Dedifferentiated amniotic fluid mesenchymal stem cell (primary cell): ENCODE measurements at regions not wholly inside any gene's neighbourhood (a gene's known extent, or its start where the extent isn't known, plus 50 kb on each side); places are given as distances from the start of the nearest gene placed in this dataset.
"Not testable (repeated sequence)": the region's sequence is repeated elsewhere in the genome, so short reads cannot be mapped to it uniquely, and the experiment has no call there.

ENCODE experiments used
- DNase-seq: peaks from one replicate; pipeline ENCODE4 v3.0.0-alpha.2; 2016; ENCODE audit errors: extremely low spot score

GRCh38 chr4:95779447-95779846 is 60.4 kb upstream of the PDHA2 start:
- no peak for DNase-seq

GRCh38 chr4:95778666-95779065 is 61.2 kb upstream of the PDHA2 start:
- DNase-seq = no peak

GRCh38 chr4:95770605-95771004 is 69.3 kb upstream of the PDHA2 start:
- DNase-seq = not testable (repeated sequence)

- no peak for DNase-seq
Observed at GRCh38 chr4:95764961-95765360, 74.9 kb upstream of the PDHA2 start.

DNA sequence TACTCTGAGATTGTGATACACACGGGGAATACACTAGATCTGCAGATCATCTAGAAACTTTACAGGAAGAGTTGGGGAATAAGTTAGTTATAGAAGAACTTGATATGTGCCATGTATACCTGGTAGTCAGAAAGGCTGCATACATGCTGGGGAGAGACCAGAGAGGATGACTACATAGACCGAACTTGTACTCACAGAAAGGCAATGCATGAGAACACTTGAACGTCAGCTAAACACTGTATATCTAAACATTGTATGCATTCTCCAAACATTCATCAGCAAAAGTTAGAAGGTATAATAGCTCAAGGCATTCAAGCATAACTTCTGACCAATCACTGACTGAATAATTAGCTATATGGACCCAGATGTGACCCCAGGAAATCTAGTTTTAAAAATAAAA is 78.0 kb upstream of the PDHA2 start:
- DNase-seq = no peak

DNA sequence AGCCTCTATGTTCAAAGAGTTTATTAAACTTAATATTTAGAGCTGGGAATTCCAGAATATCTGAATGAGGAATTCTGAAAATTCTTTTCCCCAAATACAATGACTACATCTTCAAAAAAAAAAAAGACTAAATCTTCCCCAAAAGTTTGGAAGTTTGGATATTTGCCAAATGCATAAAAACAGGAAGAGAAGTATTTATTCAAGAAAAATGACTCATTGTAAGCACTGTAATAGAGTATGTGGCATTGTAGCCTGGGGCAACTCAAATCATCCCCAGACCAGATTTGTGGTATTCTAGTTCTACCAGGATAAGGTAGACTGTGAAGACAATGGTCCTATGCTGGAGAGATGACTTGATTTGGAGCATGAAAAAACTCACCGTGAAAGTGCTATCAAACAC is 78.5 kb upstream of the PDHA2 start:
- peak; percentile 80 for DNase-seq

DNA sequence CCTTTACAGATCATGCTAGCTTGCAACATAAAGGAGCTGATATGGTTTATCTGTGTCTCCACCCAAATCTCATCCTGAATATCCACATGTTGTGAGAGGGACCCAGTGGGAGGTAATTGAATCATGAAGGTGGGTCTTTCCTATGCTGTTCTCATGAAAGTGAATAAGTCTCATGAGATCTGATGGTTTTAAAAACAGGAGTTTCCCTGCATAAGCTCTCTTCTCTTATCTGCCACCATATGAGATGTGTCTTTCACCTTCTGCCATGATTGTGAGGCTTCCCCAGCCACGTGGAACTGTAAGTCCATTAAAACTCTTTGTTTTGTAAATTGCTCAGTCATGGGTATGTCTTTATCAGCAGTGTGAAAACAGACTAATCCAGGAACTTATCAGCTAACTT is 79.2 kb upstream of the PDHA2 start:
- not testable (repeated sequence) for DNase-seq

DNA sequence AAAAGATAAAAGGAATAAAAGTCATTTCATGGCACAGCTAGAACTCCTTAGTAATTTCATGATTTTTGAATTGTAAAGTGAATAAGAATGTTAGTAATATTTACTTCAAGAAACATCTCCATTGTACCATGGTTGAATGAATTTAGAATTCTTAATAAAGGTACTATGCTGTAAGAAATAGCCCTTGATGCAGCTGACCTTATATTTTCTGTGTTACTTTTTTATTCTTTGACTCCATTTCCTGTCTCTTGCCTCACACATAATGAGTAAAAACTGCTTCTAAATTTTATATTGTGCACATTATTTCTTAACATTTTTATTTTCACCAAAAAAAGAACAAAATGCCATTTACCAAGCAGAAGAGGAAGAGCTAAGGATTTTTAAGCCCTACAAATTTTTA is 81.9 kb upstream of the PDHA2 start:
- DNase-seq = no peak

DNA sequence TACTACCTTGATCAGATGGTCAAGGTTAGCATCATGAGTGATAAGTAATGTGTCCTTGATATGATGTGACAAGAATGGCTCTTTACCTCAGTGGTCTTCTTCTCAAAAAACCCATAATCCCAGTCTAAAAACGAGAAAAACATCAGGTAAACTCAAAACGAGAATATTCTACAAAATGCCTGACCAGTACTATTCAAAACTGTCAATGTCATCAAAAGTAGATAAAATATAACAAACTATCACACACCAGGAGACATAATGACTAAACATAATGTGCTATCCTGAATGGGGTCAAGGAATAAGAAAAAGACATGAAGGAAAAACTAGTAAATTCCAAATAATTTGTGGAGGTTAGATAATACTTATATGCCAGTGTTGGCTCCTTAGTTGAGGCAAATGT is 85.2 kb upstream of the PDHA2 start:
- DNase-seq = no peak

GRCh38 chr4:95749204-95749603 is 90.7 kb upstream of the PDHA2 start:
- DNase-seq = no peak

DNA sequence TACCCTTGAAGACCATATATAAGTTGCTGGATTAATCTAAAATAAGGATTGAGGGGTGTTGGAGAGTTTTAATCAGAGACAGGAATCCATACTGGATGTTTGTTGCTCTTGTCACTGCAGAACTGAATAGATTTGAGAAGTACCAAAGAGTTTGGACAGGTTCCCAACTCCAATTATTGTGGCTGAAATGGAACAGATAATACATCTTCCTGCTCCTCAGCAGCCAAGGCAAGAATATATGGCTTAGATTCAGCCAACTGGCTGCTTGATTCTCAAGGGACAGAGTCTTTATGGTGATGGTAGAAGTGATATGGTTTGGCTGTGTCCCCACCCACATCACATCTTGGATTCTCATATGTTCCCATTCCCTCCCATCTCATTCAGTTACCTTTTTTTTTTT is 97.0 kb upstream of the PDHA2 start:
- no peak for DNase-seq

GRCh38 chr4:95742179-95742578 is 97.7 kb upstream of the PDHA2 start:
- no peak for DNase-seq

GRCh38 chr4:95732061-95732460 is 107.8 kb upstream of the PDHA2 start:
- no peak for DNase-seq

GRCh38 chr4:95729596-95729995 is 110.3 kb upstream of the PDHA2 start:
- no peak for DNase-seq

DNA sequence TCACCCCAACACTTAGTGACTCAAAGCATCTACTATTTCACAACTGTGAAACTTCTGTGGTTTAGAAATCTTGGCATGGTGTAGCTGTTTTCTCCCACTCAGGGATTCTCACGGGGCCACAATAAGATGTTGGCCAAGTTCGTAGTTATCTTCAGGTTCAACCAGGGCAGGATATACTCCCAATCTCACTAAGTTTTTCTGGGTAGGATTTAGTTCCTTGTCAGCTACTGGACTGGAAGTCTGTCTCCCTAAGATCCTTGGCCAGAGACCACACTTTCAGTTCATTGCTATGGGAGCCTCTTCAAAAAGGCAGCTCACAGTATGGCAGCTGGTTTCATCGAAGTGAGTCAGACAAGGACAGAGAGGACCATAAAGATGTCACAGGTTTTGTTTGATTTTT is 111.7 kb upstream of the PDHA2 start:
- peak; percentile 15 for DNase-seq

- DNase-seq = no peak
Observed at GRCh38 chr4:95715830-95716229, 124.1 kb upstream of the PDHA2 start.

- DNase-seq = no peak
Observed at GRCh38 chr4:95714571-95714970, 125.3 kb upstream of the PDHA2 start.

GRCh38 chr4:95705323-95705722 is 134.6 kb upstream of the PDHA2 start:
- no peak for DNase-seq

DNA sequence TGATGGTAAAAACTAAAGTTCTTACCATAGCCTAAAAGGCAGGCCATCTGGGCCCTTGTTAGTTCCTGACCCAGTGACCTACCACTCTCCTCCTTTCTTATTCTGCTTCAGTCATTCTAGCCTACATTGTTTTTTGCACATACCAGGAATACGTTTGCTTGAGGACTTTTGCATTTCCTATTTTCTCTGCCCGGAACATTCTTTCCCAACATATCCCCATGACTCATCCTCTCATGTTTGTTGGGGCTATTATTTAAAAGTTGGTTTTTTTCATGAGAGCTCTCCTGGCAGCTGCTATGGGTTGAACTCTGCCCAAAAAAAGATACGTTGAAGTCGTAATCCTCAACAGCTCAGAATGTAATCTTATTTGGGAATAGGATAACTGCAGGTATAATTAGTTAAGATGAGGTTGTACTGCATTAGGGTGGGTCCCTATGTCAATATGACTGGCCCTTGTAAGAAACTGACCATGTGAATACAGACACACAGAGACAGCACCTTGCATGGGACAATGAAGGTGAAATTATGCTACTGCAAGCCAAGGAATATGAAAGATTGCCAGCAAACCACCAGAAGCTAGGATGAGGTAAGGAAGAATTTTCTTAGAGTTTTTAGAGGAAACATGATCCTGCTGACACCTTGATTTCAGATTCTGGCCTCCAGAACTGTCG is 138.3 kb upstream of the PDHA2 start:
- no peak for DNase-seq

- no peak for DNase-seq
Observed at GRCh38 chr4:95694411-95694810, 145.5 kb upstream of the PDHA2 start.

DNA sequence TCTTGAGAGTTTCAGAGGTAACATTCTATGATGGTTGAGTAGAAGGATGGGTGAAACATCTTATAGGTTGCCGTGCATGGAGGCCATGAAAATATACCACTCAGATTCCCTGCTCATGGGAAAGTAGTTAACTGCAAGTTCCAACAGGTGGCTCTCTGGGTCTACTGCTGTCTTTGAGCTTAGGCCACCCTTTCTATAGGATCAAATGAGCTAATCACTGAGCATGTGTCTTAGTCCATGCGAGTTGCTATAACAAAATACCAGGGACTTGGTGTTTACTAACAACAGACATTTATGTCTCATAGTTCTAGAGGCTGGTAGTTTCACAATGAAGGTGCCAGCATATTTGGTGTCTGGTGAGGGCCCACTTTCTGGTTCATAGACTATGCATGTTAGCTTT is 144.8 kb upstream of the UNC5C start:
- DNase-seq = no peak

- DNase-seq = no peak
Observed at GRCh38 chr4:95676190-95676589, 127.4 kb upstream of the UNC5C start.

DNA sequence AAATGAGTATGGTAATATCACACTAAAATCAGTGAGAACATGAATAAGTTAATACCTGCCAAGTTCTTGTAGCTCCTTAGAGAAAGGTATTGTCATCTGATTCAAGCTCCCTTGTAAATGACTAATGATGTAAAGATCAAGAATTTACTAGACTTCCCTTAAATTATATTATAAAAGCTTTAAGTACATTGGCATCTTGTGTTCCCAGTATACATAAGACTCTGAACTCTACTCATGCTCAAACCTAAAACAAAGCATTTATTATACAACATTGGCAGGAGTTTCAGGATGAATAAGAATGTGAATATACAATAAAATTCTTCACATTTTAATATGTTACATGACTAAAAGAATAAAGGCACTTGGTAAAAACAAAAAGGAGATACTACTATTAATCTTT is 126.8 kb upstream of the UNC5C start:
- DNase-seq = no peak

GRCh38 chr4:95674521-95674981 is 125.8 kb upstream of the UNC5C start:
- DNase-seq = no peak
